ENCODE measurements at regions not wholly inside any gene's neighbourhood (a gene's known extent, or its start where the extent isn't known, plus 50 kb on each side); places are given as distances from the start of the nearest gene placed in this dataset.
A peak's percentile ranks its signal among the peaks of the same experiment; 100 is the strongest.

- Mint-ChIP-seq H3K27me3 (peaks cover 69% of the 10 kb centered on the region), H3K36me3 (no peaks in the 10 kb centered on the region), H3K27ac (no peak overlapping the region), H3K4me3 (no peak overlapping the region), H3K9me3 (no peaks in the 10 kb centered on the region), H3K4me1 (ENCODE audit: unreplicated experiment) (no peaks in the 10 kb centered on the region)
- DNase-seq (ENCODE audit: extremely low spot score, unreplicated experiment), result no peak
- TF ChIP-seq CTCF (conservative IDR thresholded peaks at IDR 0.05), result no peak
Observed at GRCh38 chr20:1784586-1784985, 110.6 kb upstream of the SIRPA start.

- H3K4me3 Mint-ChIP-seq, result no peak overlapping the region
- TF ChIP-seq CTCF (conservative IDR thresholded peaks at IDR 0.05), result no peak
- no peak overlapping the region for H3K27ac Mint-ChIP-seq
- H3K4me1 Mint-ChIP-seq (ENCODE audit: unreplicated experiment), result no peaks in the 10 kb centered on the region
- H3K27me3 Mint-ChIP-seq, result peaks cover 56% of the 10 kb centered on the region
- H3K36me3 Mint-ChIP-seq, result no peaks in the 10 kb centered on the region
- DNase-seq (ENCODE audit: extremely low spot score, unreplicated experiment), result no peak
- H3K9me3 Mint-ChIP-seq, result no peaks in the 10 kb centered on the region
Observed at GRCh38 chr20:1783245-1783644, 112.0 kb upstream of the SIRPA start.

- Mint-ChIP-seq H3K9me3 (no peaks in the 10 kb centered on the region), H3K27ac (no peak overlapping the region), H3K4me3 (no peak overlapping the region), H3K4me1 (ENCODE audit: unreplicated experiment) (peaks cover 4% of the 10 kb centered on the region), H3K36me3 (no peaks in the 10 kb centered on the region), H3K27me3 (peaks cover 48% of the 10 kb centered on the region)
- TF ChIP-seq CTCF (conservative IDR thresholded peaks at IDR 0.05), result no peak
- DNase-seq (ENCODE audit: extremely low spot score, unreplicated experiment), result no peak
Observed at GRCh38 chr20:1782181-1782580, 113.0 kb upstream of the SIRPA start.

- Mint-ChIP-seq H3K27me3 (peaks cover 30% of the 10 kb centered on the region), H3K27ac (no peak overlapping the region), H3K4me3 (no peak overlapping the region), H3K9me3 (no peaks in the 10 kb centered on the region), H3K36me3 (no peaks in the 10 kb centered on the region), H3K4me1 (ENCODE audit: unreplicated experiment) (peaks cover 11% of the 10 kb centered on the region)
- DNase-seq (ENCODE audit: extremely low spot score, unreplicated experiment), result no peak
- no peak for TF ChIP-seq CTCF (conservative IDR thresholded peaks at IDR 0.05)
Observed at GRCh38 chr20:1779567-1779966, 115.6 kb upstream of the SIRPA start.

GRCh38 chr20:1778338-1778737 lies 116.9 kb upstream of the SIRPA start:
- H3K4me1 Mint-ChIP-seq (ENCODE audit: unreplicated experiment), result peaks cover 11% of the 10 kb centered on the region
- H3K9me3 Mint-ChIP-seq, result no peaks in the 10 kb centered on the region
- no peak for DNase-seq (ENCODE audit: extremely low spot score, unreplicated experiment)
- TF ChIP-seq CTCF (conservative IDR thresholded peaks at IDR 0.05), result no peak
- peaks cover 21% of the 10 kb centered on the region for H3K27me3 Mint-ChIP-seq
- no peak overlapping the region for H3K4me3 Mint-ChIP-seq
- H3K36me3 Mint-ChIP-seq, result no peaks in the 10 kb centered on the region
- H3K27ac Mint-ChIP-seq, result no peak overlapping the region

GRCh38 chr20:1777476-1777820 lies 117.8 kb upstream of the SIRPA start:
- H3K27me3 Mint-ChIP-seq, result peaks cover 16% of the 10 kb centered on the region
- H3K4me1 Mint-ChIP-seq (ENCODE audit: unreplicated experiment), result peaks cover 11% of the 10 kb centered on the region
- no peaks in the 10 kb centered on the region for H3K9me3 Mint-ChIP-seq
- H3K4me3 Mint-ChIP-seq, result peak overlapping the region; percentile 94
- H3K36me3 Mint-ChIP-seq, result no peaks in the 10 kb centered on the region
- peak overlapping the region; percentile 88 for H3K27ac Mint-ChIP-seq
- no peak for TF ChIP-seq CTCF (conservative IDR thresholded peaks at IDR 0.05)
- no peak for DNase-seq (ENCODE audit: extremely low spot score, unreplicated experiment)

Data from type B pancreatic cell (in vitro differentiated cells).